NB4 (cell line): ENCODE measurements at regions not wholly inside any gene's neighbourhood (a gene's known extent, or its start where the extent isn't known, plus 50 kb on each side); places are given as distances from the start of the nearest gene placed in this dataset.

ENCODE experiments used
- DNase-seq: peaks from one replicate; pipeline ENCODE4 v3.0.0; 2010; ENCODE audit warnings: low read depth
- H3K4me3 ChIP-seq: one replicate; pipeline ENCODE4 v1.5.1; 2011; ENCODE audit warnings: mild to moderate bottlenecking, low read depth, low read length, moderate library complexity
- CTCF ChIP-seq: IDR thresholded peaks from one replicate; pipeline ENCODE4 v1.5.1; 2012; ENCODE audit warnings: low read depth, low read length
- MAX ChIP-seq: IDR thresholded peaks from 2 replicates; pipeline ENCODE4 v1.6.1; 2011; ENCODE audit warnings: low read depth, low read length
- MYC ChIP-seq: IDR thresholded peaks from 2 replicates; pipeline ENCODE4 v1.6.1; 2011; ENCODE audit warnings: low read depth, low read length
- POLR2A ChIP-seq: IDR thresholded peaks from 2 replicates; pipeline ENCODE4 v1.6.1; 2011; ENCODE audit warnings: mild to moderate bottlenecking; ENCODE audit not compliant: insufficient read length; ENCODE audit errors: extremely low read depth

GRCh38 chr2:185473838-185474237 lies 264.8 kb upstream of the FSIP2 start:
- TF ChIP-seq MYC (no peak), POLR2A (no peak), CTCF (no peak), MAX (no peak)

DNA sequence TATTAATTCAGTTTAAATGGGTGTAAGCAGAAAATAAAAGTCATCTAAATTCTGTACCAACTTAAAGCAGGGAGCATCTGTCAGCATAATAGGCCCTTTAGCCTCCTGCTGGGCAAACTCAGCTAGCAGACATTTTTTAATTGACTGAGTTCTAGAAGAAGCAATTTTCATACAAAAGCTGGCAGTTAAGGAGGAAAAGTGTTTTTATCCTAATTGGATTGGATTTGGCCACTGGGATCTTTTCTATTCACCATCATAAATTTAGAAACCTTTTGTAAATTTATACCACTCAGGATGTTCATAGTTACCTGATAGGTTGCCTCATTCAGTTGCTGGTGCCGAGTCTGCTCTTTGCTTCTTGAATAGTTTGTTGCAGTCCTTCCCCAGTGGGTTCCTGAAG lies 262.7 kb upstream of the FSIP2 start:
- no peak for DNase-seq
- TF ChIP-seq CTCF: no peak
- no peak for TF ChIP-seq MYC
- no peak for TF ChIP-seq MAX
- TF ChIP-seq POLR2A: no peak
- H3K4me3 ChIP-seq: no peak overlapping the region

More at GRCh38 chr2:185473838-185474237, 264.8 kb upstream of the FSIP2 start:
- no peak for DNase-seq
- H3K4me3 ChIP-seq: no peak overlapping the region

DNA sequence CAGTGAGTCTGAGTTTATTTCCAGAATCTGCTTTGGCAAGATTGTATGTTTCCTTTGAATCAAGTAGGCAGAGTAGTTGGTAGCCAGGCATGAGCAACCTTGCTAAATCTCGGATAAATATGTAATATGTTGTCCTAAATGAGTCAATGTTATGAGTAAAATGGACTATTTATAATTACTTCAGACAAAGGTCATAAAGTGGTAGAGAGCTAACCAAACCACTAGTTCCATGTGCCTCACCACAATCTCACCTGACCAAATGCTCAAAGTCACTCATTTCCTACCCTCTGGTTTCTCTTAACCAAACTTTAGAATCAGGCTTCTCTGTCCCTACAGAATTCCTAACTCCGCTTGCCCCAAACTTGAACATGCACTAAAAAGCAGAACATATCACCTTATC lies 261.2 kb upstream of the FSIP2 start:
- H3K4me3 ChIP-seq: no peak overlapping the region
- TF ChIP-seq POLR2A (no peak), MYC (no peak), MAX (no peak), CTCF (no peak)
- no peak for DNase-seq

GRCh38 chr2:185484602-185485001 lies 254.0 kb upstream of the FSIP2 start:
- H3K4me3 ChIP-seq: no peak overlapping the region
- TF ChIP-seq CTCF: no peak
- no peak for TF ChIP-seq MAX
- no peak for TF ChIP-seq MYC
- no peak for TF ChIP-seq POLR2A
- DNase-seq: no peak

DNA sequence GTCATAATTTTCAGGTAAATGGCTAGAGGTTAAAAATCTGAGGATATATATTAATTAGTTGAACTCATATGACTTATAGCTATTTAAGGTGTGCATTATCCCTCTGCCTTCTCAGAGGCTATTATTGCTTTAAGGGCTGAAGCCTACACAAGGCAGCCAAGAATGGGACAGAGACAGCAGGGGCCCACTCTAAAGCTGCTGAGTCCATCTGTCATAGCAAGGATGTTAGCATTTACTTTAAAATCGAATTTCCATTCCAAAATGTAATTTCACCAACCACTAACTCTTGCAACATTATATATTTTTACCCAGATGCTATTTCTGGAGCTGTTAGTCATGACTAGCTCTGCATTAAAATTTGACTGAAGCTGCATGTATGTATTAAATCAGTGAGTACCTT lies 236.3 kb upstream of the FSIP2 start:
- H3K4me3 ChIP-seq: no peak overlapping the region
- TF ChIP-seq CTCF (no peak), MAX (no peak), MYC (no peak), POLR2A (no peak)
- no peak for DNase-seq

GRCh38 chr2:185507719-185508118 lies 230.9 kb upstream of the FSIP2 start:
- no peak for TF ChIP-seq POLR2A
- no peak for DNase-seq
- no peak overlapping the region for H3K4me3 ChIP-seq
